ENCODE measurements at regions not wholly inside any gene's neighbourhood (a gene's known extent, or its start where the extent isn't known, plus 50 kb on each side); places are given as distances from the start of the nearest gene placed in this dataset.

GRCh38 chr5:135193213-135194125, 159.4 kb upstream of the PITX1 start:
- CTCF ChIA-PET, result interaction anchor here (1.1 kb wide), 1 partner anchor 8 kb away, joined by 3 read pairs; no protein-coding TSS in a partner anchor
- no peak for DNase-seq (ENCODE audit: extremely low spot score)
- no peak for TF ChIP-seq CTCF (IDR thresholded peaks at IDR 0.05; ENCODE audit: control extremely low read depth, extremely low read depth, low read depth, missing control alignments)
- POLR2A ChIA-PET, result no interaction called here

DNA sequence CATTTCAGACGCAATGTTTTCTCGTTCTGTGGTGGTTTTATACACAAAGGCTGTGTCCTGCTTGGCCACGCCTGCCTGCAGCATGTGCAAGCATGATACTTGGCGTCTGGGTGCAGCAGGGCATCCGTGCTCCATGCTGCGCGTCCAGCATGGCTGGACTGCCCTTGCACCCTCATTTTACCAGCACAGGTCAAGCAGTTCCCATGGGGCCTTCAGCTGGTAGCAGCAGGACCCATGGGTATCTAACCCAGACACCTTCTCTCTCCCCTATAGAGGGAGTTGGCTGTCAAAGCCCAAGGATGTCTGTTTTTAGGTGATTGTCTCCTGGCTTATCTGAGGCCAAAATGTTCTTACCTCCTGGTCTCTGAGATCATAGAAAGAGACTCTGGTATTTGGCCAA, 158.3 kb upstream of the PITX1 start:
- CTCF ChIA-PET, result interaction anchor here (0.9 to 2.2 kb wide), 8 partner anchors 10 to 452 kb away, joined by 3 to 9 read pairs (median 6); no protein-coding TSS in a partner anchor
- POLR2A ChIA-PET, result no interaction called here
- no peak for TF ChIP-seq CTCF (IDR thresholded peaks at IDR 0.05; ENCODE audit: control extremely low read depth, extremely low read depth, low read depth, missing control alignments)
- DNase-seq (ENCODE audit: extremely low spot score), result no peak

- DNase-seq (ENCODE audit: extremely low spot score), result peak; percentile 80
- peak; percentile 92 for TF ChIP-seq CTCF (IDR thresholded peaks at IDR 0.05; ENCODE audit: control extremely low read depth, extremely low read depth, low read depth, missing control alignments)
- ChIA-PET CTCF (interaction anchor here (0.6 to 2.2 kb wide), 22 partner anchors 9 to 451 kb away, joined by 3 to 9 read pairs (median 3); partner anchors contain the start of gene PCBD2), POLR2A (no interaction called here)
Observed at GRCh38 chr5:135191084-135191826, 157.2 kb upstream of the PITX1 start.

DNA sequence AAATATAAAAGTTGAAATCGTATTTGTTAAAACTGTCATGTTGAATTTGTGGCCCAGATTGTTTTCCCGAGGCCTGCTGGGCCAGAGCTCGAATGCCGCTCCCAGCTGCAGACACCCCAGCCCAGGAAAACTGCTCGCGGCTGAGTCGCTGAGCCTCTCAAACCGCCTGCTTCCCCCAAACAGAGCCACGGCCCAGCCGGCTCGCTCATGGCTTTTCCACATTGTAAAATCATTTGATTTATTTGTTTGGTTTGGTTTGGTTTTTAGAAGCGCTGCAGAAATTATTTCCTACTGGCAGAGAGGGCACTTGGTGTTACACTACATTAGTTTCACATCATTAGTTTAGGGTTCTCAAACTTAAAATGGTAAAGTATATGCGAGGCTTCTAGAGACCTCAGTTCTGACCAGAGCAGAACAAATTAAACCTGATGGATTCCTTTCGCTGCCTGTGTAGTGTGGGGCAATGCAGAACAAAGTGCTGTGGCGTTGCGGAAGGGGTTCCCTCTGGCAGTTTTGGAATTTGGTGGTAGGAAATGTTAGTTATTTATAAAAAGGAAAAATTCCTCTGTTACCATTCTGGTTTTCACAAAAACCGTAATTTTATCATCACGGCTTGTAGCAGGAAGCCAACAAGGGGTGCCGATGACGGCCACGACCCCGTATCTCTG, 156.5 kb upstream of the PITX1 start:
- DNase-seq (ENCODE audit: extremely low spot score), result no peak
- ChIA-PET POLR2A (no interaction called here), CTCF (interaction anchor here (0.6 to 2.2 kb wide), 21 partner anchors 8 to 286 kb away, joined by 3 to 9 read pairs (median 3); partner anchors contain the start of gene PCBD2)
- no peak for TF ChIP-seq CTCF (IDR thresholded peaks at IDR 0.05; ENCODE audit: control extremely low read depth, extremely low read depth, low read depth, missing control alignments)

GRCh38 chr5:135189024-135189423, 155.0 kb upstream of the PITX1 start:
- no peak for DNase-seq (ENCODE audit: extremely low spot score)
- POLR2A ChIA-PET, result no interaction called here
- no peak for TF ChIP-seq CTCF (IDR thresholded peaks at IDR 0.05; ENCODE audit: control extremely low read depth, extremely low read depth, low read depth, missing control alignments)
- CTCF ChIA-PET, result interaction anchor here (1.3 kb wide), 1 partner anchor 41 kb away, joined by 4 read pairs; no protein-coding TSS in a partner anchor

All from GM10248 (cell line).